DMS153 treated with DMSO at 0.1 percent for 48 hours (cell line): ENCODE measurements at regions not wholly inside any gene's neighbourhood (a gene's known extent, or its start where the extent isn't known, plus 50 kb on each side); places are given as distances from the start of the nearest gene placed in this dataset.

Experiments
- DNase-seq: peaks from one replicate; lab custom pipeline; 2025; ENCODE audit not compliant: unreplicated experiment; lab: John Stamatoyannopoulos, UW

DNA sequence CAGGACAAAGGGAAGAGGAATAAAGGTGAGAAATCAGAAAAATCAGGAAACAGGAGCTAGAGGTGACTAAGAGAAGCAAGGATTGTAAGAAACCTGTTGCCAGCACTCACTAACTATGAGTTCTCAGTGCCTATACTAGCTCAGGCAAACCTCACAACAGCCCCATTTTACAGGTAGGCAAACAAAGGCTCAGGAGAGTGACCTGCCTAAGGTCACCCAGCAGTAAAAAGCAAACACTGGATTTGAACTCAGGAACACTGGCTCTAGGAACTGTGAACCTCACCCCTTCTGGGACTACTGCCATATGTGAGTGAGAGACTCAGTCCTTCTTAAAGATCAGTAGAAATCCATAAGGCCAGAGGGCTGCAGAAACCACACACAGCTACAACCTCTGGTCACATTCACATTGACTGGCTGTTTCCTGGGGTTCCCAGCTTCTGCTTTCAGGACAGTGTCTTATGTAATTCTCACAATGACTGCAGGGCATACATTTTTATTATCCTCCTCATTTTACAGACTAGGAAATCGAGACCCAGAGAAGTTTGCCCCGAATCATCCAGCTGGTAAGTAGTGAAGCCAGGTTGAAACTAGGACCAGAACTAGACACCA, 80.7 kb upstream of the MAFB start:
- DNase-seq = no peak

GRCh38 chr20:40770564-40771307, 81.7 kb upstream of the MAFB start:
- no peak for DNase-seq

GRCh38 chr20:40771308-40771610, 82.2 kb upstream of the MAFB start:
- DNase-seq = no peak

- DNase-seq = no peak
Observed at GRCh38 chr20:40771848-40772511, 82.9 kb upstream of the MAFB start.

GRCh38 chr20:40773376-40773775, 84.3 kb upstream of the MAFB start:
- no peak for DNase-seq

DNA sequence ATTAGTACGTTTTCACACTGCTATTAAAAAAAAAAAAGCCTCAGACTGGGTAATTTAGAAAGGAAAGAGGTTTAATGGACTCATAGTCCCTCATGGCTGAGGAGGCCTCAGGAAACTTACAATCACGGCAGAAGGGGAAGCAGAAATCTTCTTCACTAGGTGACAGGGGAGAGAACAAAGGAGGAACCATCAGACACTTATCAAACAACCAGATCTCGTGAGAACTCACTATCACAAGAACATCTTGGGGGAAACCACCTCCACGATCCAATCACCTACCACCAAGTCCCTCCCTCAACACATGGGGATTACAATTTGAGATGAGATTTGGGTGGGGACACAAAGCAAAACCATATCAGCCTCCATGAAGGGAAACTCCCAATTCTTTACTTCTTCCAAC, 85.2 kb upstream of the MAFB start:
- no peak for DNase-seq

DNA sequence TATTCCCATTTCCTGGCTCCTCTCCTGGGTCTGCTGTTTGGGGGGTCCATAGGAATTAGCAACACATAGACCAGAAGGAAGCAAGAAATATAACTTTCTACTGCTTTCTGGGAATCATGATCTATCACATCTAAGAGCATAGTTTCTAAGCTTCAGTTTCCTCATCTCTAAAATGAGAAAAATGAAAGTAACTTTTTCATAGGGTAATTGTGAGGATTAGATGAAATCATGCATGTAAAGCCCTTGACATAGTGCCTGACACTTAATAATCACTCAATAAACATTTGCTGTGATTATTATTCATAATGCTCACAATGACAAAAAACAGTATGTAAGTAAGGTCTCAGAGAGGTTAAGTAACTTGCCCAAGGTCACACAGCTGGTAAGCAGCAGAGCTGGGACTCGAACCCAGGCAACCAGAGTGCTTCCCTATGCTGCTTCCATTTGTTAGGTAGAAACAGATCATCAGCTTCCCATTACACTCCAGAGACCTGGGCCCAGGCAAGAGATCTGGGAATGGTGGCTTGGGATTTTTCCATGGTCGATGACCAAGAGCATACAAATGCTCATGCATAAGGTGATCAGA, 86.6 kb upstream of the MAFB start:
- no peak for DNase-seq

- DNase-seq = no peak
Observed at GRCh38 chr20:40776466-40777457, 87.7 kb upstream of the MAFB start.

- DNase-seq = no peak
Observed at GRCh38 chr20:40777653-40778052, 88.6 kb upstream of the MAFB start.

- DNase-seq = no peak
Observed at GRCh38 chr20:40778894-40779496, 90.0 kb upstream of the MAFB start.

DNA sequence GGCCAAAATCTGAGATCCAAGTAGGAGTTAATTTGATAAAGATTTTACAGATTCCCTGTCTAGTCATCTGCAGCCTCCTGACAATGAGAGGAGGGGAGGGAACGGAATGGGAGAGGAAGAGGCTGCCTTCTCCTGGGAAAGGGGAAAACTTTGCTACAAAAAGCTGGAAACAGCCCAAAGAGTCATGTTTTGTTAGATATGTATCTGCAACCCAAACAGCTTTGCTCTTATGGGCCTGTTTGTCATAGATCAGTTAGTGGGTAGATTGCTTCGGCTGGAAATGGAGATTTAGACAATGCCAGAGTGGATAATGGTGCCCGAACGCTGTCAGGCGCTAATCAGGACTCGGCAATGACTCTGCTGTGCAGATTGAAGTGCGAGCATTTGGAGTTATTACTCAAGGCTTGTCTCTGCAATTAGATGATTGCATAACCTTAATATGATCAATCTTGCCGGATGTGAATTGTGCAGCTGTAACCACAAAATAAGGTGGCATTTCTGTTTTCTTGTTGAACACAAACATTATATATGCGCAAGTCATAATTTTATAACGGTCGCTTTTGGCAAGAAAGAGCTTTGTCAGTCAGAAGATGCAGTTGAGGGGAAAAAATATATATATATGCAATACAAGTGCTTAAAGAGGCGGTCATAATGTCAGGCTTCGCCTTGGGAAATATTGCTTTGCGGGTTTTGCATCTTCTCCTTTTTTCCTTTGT, 92.4 kb upstream of the MAFB start:
- DNase-seq = no peak

- no peak for DNase-seq
Observed at GRCh38 chr20:40782043-40782368, 93.0 kb upstream of the MAFB start.

DNA sequence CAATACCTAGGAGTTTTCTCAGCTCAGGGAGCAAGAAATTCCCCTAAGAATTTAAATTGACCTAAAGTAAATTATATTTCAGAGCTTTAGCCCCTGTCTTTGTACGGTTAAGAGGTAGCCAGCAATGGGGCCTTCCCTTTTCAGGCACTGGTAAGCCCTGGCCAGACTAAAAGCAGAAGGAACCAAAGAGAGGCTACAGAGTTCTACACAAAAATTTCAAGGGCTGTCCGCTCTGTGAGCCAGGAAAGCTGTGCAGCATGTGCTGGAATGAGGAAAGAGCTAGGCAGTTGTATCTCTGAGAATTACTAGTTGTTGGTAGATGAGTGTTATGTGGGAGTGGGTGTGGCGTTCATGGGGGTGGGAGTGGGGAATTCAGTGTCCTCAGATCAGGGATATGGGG, 96.3 kb upstream of the MAFB start:
- no peak for DNase-seq

DNA sequence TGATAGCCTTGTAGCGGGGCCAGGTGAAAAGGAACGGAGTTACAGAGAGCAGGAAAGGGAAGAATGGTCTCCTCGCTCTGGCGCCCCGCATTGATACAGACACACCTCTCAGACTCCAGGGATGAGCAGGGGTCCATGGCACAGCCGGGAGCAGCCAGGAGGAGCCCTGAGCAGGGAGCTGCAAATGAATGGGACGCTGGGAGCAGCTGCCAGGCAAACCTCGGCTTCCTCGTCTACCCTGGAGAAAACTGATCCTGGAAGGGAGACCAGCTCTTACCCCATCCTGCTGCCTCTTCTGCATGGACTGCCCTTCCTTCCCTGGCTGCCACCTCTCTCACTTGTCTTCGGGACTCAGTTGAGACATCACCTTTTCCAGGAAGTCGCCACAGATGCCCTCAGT, 97.3 kb upstream of the MAFB start:
- no peak for DNase-seq

DNA sequence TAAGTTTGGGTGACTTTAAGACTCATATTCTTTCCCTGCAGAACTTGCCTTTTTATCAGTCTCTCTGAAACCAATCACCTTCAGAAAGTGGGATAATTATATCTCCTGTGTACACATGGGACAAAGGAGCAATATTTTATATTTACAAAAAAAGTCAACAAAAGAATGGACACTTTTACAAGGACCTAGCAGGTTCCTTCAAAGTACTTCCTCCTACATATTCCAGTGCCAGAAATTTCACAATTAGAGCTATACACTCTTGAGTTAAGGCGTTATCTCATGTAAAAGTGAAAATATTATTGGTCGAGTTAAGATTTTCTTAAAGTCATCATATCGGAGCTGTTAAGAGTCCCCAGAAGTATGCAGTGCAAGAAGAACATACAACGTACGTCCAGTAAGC, 98.9 kb upstream of the MAFB start:
- DNase-seq = no peak

DNA sequence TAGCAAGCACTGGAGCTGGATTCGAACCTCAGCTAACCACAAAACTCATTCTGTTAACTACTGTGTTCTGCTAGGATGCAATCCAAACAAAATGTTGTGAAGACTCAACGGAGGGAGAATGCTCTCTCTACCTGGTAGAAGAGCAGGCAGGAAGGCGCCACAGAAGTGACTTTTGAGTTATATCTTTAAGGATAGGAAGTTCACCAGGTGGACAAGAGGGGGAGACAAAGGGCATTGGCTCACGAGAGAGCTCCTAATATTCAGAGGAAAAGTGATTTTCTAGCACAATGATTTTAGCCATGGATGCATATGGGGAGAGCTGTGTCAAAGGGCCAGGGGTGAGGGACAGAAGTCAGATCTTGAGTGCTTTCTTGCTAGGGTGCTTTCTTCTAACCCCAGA, 108.4 kb upstream of the MAFB start:
- no peak for DNase-seq

DNA sequence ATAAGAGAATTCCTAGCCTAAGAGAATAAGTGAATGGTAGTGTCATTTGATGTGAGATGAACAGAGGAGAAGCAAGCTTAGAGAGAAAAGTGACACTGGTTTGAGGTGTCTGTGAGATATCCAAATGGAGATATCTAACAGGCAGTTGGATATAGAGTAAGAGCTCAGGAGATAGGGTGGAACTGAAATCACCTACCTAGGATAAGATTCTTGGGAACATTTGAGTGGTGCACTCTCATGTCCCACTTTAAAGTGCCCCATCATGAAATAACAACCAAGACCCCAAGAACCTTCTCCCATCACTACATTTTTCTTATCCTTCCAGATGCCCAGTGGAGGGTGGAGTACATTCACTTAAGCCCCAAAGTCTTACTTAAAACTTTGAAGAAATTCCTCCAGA, 109.0 kb upstream of the MAFB start:
- DNase-seq = no peak

DNA sequence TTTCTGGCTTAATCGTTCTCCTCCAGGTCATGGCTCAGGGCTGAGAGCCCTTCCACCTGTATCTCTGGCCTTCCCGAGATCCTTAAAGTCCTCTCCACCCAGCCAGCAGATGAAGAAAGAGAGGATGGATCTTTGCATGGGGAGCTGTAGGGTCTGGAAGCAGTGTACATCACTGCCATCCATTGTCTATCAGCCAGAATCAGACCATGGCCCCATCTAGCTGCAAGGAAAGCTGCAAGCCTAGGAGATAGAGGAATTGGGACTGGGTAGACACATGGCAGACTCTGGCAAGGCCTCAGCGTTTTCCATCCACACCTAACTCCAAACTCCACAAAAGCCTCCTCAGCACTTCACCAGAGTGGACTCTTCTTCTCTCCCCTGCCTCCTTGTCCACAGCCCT, 113.8 kb upstream of the MAFB start:
- no peak for DNase-seq

DNA sequence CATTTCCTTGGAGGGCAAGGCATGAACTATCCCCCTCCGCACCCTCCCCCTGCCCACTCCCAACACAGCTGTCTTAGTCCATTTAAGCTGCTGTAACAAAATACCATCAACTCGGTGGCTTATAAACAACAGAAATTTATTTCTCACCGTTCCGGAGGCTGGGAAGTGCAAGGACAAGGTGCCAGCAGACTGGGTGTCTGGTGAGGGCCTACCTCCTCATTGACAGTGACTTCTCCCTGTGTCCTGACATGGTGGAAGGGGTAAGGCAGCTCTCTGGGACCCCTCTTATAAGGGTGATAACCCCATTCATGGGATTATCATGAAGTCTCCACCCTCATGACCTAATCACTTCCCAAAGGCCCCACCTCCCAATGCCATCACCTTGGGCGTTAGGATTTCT, 114.3 kb upstream of the MAFB start:
- DNase-seq = no peak

DNA sequence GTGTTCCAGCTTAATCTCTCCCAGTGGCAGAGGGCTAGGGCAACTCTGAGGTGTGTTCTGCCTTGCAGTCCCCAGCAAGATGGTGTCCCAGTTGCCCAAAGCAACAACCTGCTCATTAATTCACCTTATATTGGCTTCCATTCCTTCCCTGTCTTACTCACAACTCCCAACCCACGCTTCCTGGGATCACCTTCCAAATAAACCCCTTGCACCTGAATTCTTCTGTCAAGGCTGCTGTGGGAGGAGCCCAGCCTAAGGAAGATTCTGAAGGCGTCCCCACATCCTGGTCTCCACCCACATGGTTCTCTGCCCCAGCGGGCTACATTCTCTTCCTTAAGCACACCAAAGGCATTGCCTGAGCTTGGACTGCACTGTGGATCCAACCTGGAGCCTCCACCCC, 116.6 kb upstream of the MAFB start:
- no peak for DNase-seq
